PC-9 (cell line): ENCODE measurements at regions not wholly inside any gene's neighbourhood (a gene's known extent, or its start where the extent isn't known, plus 50 kb on each side); places are given as distances from the start of the nearest gene placed in this dataset.

Source experiments
- BruUV-seq: library from RNA; stranded (reverse); fragments of 400-500 nt; replicated peaks from 2 replicates; lab custom pipeline; 2021; lab: Mats Ljungman, UMichigan
- CTCF ChIA-PET: fragments of 300-600 bp; sonication (Branson Sonifier 250); formaldehyde crosslinking; loops from one replicate; lab custom pipeline; 2022; ENCODE audit warnings: antibody characterized with exemption; lab: Charles Lee
- POLR2A ChIA-PET: fragments of 300-600 bp; sonication (Branson Sonifier 250); formaldehyde crosslinking; loops from one replicate; lab custom pipeline; 2022; ENCODE audit warnings: antibody characterized with exemption; ENCODE audit not compliant: unreplicated experiment; lab: Charles Lee
- DNase-seq, 2 experiments: peaks; one replicate each; pipeline versions ENCODE4 v3.0.0 to v3.0.0-alpha.2; 2015 to 2022; ENCODE audit warnings: mixed read lengths in 1 of 2
- H2AFZ ChIP-seq: fragments of 200-600 bp; sonication (generic); 2 replicates; pipeline ENCODE4 v1.8.1; 2017; ENCODE audit warnings: antibody characterized with exemption
- H3F3A ChIP-seq: fragments of 200-600 bp; sonication (generic); 2 replicates; pipeline ENCODE4 v1.8.1; 2017; ENCODE audit warnings: antibody characterized with exemption, mild to moderate bottlenecking, low read depth; ENCODE audit not compliant: insufficient read depth
- H3K27ac ChIP-seq: fragments of 200-600 bp; sonication (generic); 2 replicates; pipeline ENCODE4 v1.6.1; 2016; ENCODE audit warnings: mixed run types
- H3K27me3 ChIP-seq: fragments of 200-600 bp; sonication (generic); 2 replicates; pipeline ENCODE4 v1.6.1; 2016; ENCODE audit warnings: low read depth, mixed run types; ENCODE audit not compliant: insufficient read depth
- H3K36me3 ChIP-seq: fragments of 200-600 bp; sonication (generic); 2 replicates; pipeline ENCODE4 v1.6.1; 2016; ENCODE audit warnings: low read depth, mixed run types
- H3K4me1 ChIP-seq: fragments of 200-600 bp; sonication (generic); replicated peaks from 2 replicates; pipeline ENCODE4 v1.6.1; 2016; ENCODE audit warnings: mixed run types; ENCODE audit not compliant: insufficient read depth
- H3K4me2 ChIP-seq: fragments of 200-600 bp; sonication (generic); 2 replicates; pipeline ENCODE4 v1.6.1; 2017; ENCODE audit warnings: mixed run types
- H3K4me3 ChIP-seq: fragments of 200-600 bp; sonication (generic); 2 replicates; pipeline ENCODE4 v1.6.1; 2016; ENCODE audit warnings: mixed run types
- H3K79me2 ChIP-seq: fragments of 200-600 bp; sonication (generic); 2 replicates; pipeline ENCODE4 v1.6.1; 2017; ENCODE audit warnings: low read depth, mixed run types
- H3K9me2 ChIP-seq: fragments of 200-600 bp; sonication (generic); 2 replicates; pipeline ENCODE4 v1.8.1; 2017; ENCODE audit warnings: mild to moderate bottlenecking; ENCODE audit not compliant: insufficient read depth
- H3K9me3 ChIP-seq: fragments of 200-600 bp; sonication (generic); 2 replicates; pipeline ENCODE4 v1.8.1; 2016; ENCODE audit warnings: low read depth; ENCODE audit not compliant: insufficient read depth
- H4K20me1 ChIP-seq: fragments of 200-600 bp; sonication (generic); 2 replicates; pipeline ENCODE4 v1.8.1; 2017; ENCODE audit not compliant: insufficient read depth
- CTCF ChIP-seq: fragments of 200-600 bp; sonication (generic); conservative IDR thresholded peaks from 2 replicates; pipeline ENCODE4 v1.6.1; 2017; ENCODE audit warnings: mixed run types, antibody characterized with exemption, mild to moderate bottlenecking, moderate library complexity
- EZH2 ChIP-seq: fragments of 200-600 bp; sonication (generic); IDR thresholded peaks from 2 replicates; pipeline ENCODE4 v1.8.0; 2017; ENCODE audit warnings: antibody characterized with exemption, low read depth
- intact Hi-C: fragments of 100-400 bp; cut with micrococcal nuclease; formaldehyde crosslinking; loops from one replicate; pipeline ENCODE4 v1.10.0; 2022; ENCODE audit not compliant: unreplicated experiment

DNA sequence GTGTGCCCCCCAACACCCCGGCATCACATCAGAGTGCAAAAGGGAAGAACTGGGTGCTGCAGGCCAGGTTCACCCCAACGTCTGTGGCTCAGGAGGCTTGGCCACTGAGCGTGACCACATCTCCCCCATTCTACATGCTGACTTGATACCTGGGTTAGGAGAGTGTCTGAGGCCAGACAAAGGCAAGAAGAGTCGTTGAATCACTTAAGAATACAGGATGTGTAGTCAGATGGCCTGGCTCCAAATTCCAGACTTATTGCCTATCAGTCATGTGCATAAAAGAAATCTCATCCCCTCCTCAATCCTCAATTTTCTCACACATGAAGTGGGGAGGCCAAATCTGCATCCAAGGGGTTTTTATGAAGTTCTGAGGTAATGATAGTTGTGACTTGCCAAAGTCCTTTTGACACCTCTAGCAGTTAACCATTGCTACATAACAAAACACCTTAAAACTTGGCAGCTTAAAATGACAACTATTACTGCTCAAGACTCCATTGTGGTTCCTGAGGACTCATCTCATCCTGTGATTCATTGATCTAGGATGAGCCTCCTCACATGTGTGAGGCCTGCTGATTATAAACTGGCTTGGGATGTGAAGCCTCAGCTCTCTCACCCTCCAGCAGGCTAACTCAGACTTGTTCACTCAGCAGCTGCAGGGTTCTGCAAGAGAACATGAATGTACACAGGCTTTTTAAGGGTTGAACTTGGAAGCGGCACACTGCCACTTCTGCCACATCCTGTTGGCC lies 138.8 kb upstream of the TLE3 start:
- Histone ChIP-seq H2AFZ (no peak overlapping the region), H3K9me3 (0 out of 2 replicates have a peak, but pooled peaks cover 1% of the 10 kb centered on the region), H3K27ac (no peak overlapping the region), H3K4me1 (no peaks in the 10 kb centered on the region), H3K27me3 (no peaks in the 10 kb centered on the region), H3K36me3 (no peaks in the 10 kb centered on the region), H4K20me1 (no peaks in the 10 kb centered on the region), H3K9me2 (no peaks in the 10 kb centered on the region), H3K4me3 (no peak overlapping the region), H3K4me2 (no peak overlapping the region), H3F3A (no peaks in the 10 kb centered on the region), H3K79me2 (no peaks in the 10 kb centered on the region)
- no peak for DNase-seq
- ChIA-PET POLR2A (no interaction called here), CTCF (no interaction called here)
- intact Hi-C loops = no loop called here
- TF ChIP-seq CTCF = no peak
- no peak for TF ChIP-seq EZH2
- no TSS peak for BruUV-seq

- H3K4me2 ChIP-seq = no peak overlapping the region
- intact Hi-C loops = no loop called here
These were observed 137.6 kb upstream of the TLE3 start for GRCh38 chr15:70235347-70235746.

DNA sequence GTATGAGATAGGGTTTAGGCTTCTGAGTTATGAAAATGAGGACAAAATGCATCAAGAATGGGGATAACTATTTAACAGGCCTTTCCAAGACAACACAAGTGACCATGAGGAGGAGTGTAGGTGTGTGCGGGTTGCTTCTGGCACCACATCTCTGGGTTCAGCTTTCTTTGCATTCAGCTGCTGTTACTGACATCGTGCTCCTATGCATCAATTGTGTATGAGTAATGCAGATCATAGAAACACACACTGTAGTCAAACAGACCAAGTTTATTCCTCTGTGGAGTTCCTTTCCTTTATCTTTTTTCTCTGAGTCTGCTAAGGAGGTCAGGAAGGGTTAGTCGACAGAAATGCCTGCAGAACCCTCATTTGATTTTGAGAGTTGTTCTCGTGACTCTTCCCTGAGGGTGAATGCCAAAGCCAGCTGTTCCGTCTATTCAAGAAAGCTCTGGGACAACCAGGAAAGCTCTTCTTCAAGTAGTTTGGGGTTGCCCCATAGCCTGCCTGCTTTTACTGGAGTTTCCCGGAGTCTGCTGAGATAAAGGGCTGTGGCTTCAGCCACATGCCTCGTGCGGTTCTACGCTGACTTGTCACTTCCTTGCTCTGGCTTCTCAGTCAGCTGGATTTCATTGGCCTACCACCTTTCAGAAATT lies 136.7 kb upstream of the TLE3 start:
- Histone ChIP-seq H3K27me3 (no peaks in the 10 kb centered on the region), H3K9me3 (0 out of 2 replicates have a peak, but pooled peaks cover 4% of the 10 kb centered on the region), H4K20me1 (no peaks in the 10 kb centered on the region), H3F3A (no peaks in the 10 kb centered on the region), H3K36me3 (no peaks in the 10 kb centered on the region), H2AFZ (no peak overlapping the region), H3K9me2 (no peaks in the 10 kb centered on the region), H3K4me2 (no peak overlapping the region), H3K79me2 (no peaks in the 10 kb centered on the region), H3K4me3 (no peak overlapping the region), H3K4me1 (no peaks in the 10 kb centered on the region), H3K27ac (no peak overlapping the region)
- intact Hi-C loops = no loop called here
- no peak for DNase-seq
- no peak for TF ChIP-seq CTCF
- TF ChIP-seq EZH2 = no peak
- ChIA-PET POLR2A (no interaction called here), CTCF (no interaction called here)
- no TSS peak for BruUV-seq

More at GRCh38 chr15:70235347-70235746, 137.6 kb upstream of the TLE3 start:
- H3F3A ChIP-seq = no peaks in the 10 kb centered on the region
- H3K9me2 ChIP-seq = no peaks in the 10 kb centered on the region
- H3K27ac ChIP-seq = no peak overlapping the region
- no TSS peak for BruUV-seq
- H3K79me2 ChIP-seq = no peaks in the 10 kb centered on the region
- no peaks in the 10 kb centered on the region for H3K4me1 ChIP-seq
- 0 out of 2 replicates have a peak, but pooled peaks cover 4% of the 10 kb centered on the region for H3K9me3 ChIP-seq
- POLR2A ChIA-PET = no interaction called here
- H3K36me3 ChIP-seq = no peaks in the 10 kb centered on the region
- H3K4me3 ChIP-seq = no peak overlapping the region
- H2AFZ ChIP-seq = no peak overlapping the region
- TF ChIP-seq CTCF (no peak), EZH2 (no peak)
- H4K20me1 ChIP-seq = no peaks in the 10 kb centered on the region
- CTCF ChIA-PET = no interaction called here
- no peak for DNase-seq
- no peaks in the 10 kb centered on the region for H3K27me3 ChIP-seq
